Activated T-helper 2 cell treated with anti-CD3 and anti-CD28 coated beads, Interferon-gamma antibody, Interleukin-2, Interleukin-4, amounts not matched to agents 10 μg/mL and 5 μg/mL and 100 μg/mL, durations not matched to agents 14 hours and 24 hours and 36 hours (primary cell): ENCODE measurements at regions not wholly inside any gene's neighbourhood (a gene's known extent, or its start where the extent isn't known, plus 50 kb on each side); places are given as distances from the start of the nearest gene placed in this dataset.

Experiments
- DNase-seq: peaks from one replicate; pipeline ENCODE4 v3.0.0; 2021; ENCODE audit warnings: low spot score
- H3K27ac Mint-ChIP-seq: one replicate; pipeline ENCODE4 v1.8.0; 2021; ENCODE audit warnings: mixed read lengths
- H3K27me3 Mint-ChIP-seq: one replicate; pipeline ENCODE4 v1.8.0; 2021; ENCODE audit warnings: low read depth, mixed read lengths
- H3K36me3 Mint-ChIP-seq: one replicate; pipeline ENCODE4 v1.8.0; 2021; ENCODE audit warnings: low read depth, mixed read lengths
- H3K4me1 Mint-ChIP-seq: one replicate; pipeline ENCODE4 v1.8.0; 2021; ENCODE audit warnings: low read depth, mixed read lengths
- H3K4me3 Mint-ChIP-seq: one replicate; pipeline ENCODE4 v1.8.0; 2021; ENCODE audit warnings: low read depth, mild to moderate bottlenecking, moderate library complexity, mixed read lengths
- H3K9me3 Mint-ChIP-seq: one replicate; pipeline ENCODE4 v1.8.0; 2021; ENCODE audit warnings: mixed read lengths
- intact Hi-C: fragments of 100-400 bp; cut with micrococcal nuclease; formaldehyde crosslinking; loops from one replicate; pipeline ENCODE4 v1.15.1; 2023

DNA sequence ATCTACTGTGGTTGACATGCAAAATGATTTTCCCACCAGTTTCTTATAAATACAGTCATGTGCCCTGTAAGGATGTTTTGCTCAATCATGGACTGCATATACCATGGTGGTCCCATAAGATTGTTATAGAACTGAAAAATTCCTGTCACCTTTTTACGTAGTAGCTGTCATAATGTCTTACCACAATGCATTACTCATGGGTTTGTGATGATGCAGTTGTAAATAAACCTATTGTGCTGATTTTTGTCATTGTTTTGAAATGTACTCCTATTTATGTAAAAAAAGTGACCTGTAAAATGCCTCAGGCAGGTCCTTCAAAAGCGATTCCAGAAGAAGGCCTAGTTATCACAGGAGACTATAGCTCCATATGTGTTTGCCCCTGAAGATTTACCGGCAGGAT, 695.4 kb upstream of the KIF2B start:
- Mint-ChIP-seq H3K4me3 (no peak overlapping the region), H3K4me1 (no peaks in the 10 kb centered on the region)

GRCh38 chr17:53122966-53123365, 699.8 kb upstream of the KIF2B start:
- no peaks in the 10 kb centered on the region for H3K27me3 Mint-ChIP-seq
- no peaks in the 10 kb centered on the region for H3K36me3 Mint-ChIP-seq
- intact Hi-C loops = no loop called here
- H3K9me3 Mint-ChIP-seq = peaks cover 3% of the 10 kb centered on the region
- no peak overlapping the region for H3K4me3 Mint-ChIP-seq
- DNase-seq = no peak
- no peaks in the 10 kb centered on the region for H3K4me1 Mint-ChIP-seq
- no peak overlapping the region for H3K27ac Mint-ChIP-seq

More for the DNA sequence above, 695.4 kb upstream of the KIF2B start:
- Mint-ChIP-seq H3K9me3 (peaks cover 10% of the 10 kb centered on the region), H3K36me3 (no peaks in the 10 kb centered on the region), H3K27ac (no peak overlapping the region), H3K27me3 (no peaks in the 10 kb centered on the region)
- intact Hi-C loops = no loop called here
- DNase-seq = no peak

DNA sequence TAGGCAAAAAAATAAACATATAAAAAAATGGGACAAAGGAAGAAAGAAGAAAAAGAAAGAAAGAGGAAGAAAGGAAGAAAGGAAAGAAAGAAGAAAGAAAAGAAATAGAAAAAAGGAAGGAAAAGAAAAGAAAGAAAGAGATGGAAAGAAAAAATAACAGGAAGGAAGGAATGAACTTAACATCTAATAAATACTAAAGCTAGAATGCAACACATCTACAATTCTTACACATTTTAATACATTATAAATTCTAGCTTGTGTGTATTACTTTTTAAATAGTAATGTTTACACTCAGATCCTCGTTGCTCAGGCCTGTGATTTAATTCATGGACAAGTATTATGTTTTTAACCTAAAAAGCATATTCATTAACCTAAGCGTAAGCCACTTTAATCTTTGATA, 703.0 kb upstream of the KIF2B start:
- intact Hi-C loops = no loop called here
- H3K27ac Mint-ChIP-seq = no peak overlapping the region
- no peaks in the 10 kb centered on the region for H3K36me3 Mint-ChIP-seq
- H3K4me1 Mint-ChIP-seq = no peaks in the 10 kb centered on the region
- DNase-seq = no peak
- peaks cover 25% of the 10 kb centered on the region for H3K9me3 Mint-ChIP-seq
- no peaks in the 10 kb centered on the region for H3K27me3 Mint-ChIP-seq
- no peak overlapping the region for H3K4me3 Mint-ChIP-seq

DNA sequence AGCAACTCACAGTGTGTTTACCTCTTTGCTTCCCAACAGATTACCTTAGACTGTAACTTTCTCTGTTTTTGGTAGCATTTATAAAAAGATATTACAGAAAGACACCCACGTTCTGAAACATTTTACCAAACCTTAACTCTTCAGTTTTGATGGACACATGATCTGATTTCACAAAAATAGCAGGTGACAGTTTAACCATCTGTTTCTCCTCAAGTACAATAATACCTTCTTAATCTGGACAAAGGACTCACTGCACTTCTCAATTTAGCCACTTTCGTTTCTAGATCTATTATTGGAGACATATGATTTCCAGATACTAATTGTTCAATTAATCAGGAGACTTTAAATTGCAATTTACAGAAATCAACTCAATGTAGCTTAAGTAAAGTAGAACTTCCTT, 703.8 kb upstream of the KIF2B start:
- Mint-ChIP-seq H3K27ac (no peak overlapping the region), H3K4me1 (no peaks in the 10 kb centered on the region), H3K27me3 (no peaks in the 10 kb centered on the region), H3K36me3 (no peaks in the 10 kb centered on the region), H3K4me3 (no peak overlapping the region), H3K9me3 (peaks cover 25% of the 10 kb centered on the region)
- intact Hi-C loops = no loop called here
- DNase-seq = no peak

DNA sequence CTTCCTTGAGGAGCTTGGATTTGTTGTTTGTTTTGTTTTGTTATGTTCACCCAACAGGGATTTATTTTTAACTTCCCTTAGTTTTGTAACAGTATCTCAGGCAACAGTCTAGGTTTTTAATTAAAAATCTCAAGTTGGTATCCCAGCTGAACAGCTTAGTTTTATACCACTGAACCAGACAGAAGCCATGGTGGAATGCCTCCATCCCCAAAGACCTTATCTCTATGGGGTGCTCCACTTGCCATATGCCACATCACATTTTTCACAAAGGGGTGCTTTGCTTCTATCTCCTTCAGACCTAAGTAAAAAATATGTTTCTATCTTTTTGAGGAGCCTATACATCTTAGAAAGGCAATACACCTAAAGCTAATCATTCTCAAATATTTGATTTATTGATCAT, 715.8 kb upstream of the KIF2B start:
- Mint-ChIP-seq H3K27ac (no peak overlapping the region), H3K9me3 (peaks cover 39% of the 10 kb centered on the region), H3K27me3 (no peaks in the 10 kb centered on the region), H3K4me1 (no peaks in the 10 kb centered on the region), H3K36me3 (no peaks in the 10 kb centered on the region), H3K4me3 (no peak overlapping the region)
- DNase-seq = no peak
- intact Hi-C loops = no loop called here

DNA sequence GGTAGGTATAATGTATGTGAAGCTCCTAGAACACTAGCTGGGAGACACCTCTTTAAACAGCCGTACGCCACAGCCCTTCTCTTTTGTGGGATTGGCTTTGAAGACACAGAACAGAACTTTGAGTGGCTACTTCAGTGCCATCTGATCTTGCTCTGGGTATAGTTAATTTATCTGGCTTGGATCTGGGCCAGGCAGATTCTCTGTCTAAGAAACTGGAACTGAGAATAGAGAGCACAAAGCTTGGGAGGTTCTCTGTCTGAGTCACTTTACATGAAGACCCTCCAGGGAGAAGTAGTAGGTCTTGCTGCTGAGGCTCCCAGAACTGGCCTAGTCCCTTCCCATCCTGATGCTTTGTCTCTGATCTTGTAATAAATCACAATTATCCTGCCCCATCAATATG, 721.0 kb upstream of the KIF2B start:
- Mint-ChIP-seq H3K9me3 (peaks cover 46% of the 10 kb centered on the region), H3K27ac (no peak overlapping the region), H3K4me1 (no peaks in the 10 kb centered on the region), H3K36me3 (no peaks in the 10 kb centered on the region), H3K4me3 (no peak overlapping the region), H3K27me3 (no peaks in the 10 kb centered on the region)
- intact Hi-C loops = no loop called here
- no peak for DNase-seq

DNA sequence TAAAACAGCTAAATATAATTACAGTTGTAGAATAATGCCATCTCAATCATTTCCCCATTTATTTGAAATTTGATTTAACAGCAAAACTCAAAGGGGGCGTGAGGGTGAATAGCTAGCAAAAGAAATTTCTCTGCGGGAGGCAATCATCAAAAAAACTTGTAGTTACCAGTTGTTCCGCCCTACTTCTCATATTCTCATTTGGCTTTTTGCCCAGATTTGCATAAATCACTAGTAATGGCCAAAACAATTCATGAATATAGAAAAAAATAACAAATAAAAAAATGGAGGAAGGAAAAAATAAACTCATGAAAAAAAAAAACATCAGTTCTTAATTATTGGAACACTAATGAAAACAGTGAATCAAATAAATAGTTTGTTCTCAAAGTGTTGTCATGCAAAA, 722.6 kb upstream of the KIF2B start:
- intact Hi-C loops = no loop called here
- no peak overlapping the region for H3K27ac Mint-ChIP-seq
- no peak for DNase-seq

GRCh38 chr17:53093391-53093790, 729.3 kb upstream of the KIF2B start:
- H3K4me1 Mint-ChIP-seq = no peaks in the 10 kb centered on the region
- no peaks in the 10 kb centered on the region for H3K27me3 Mint-ChIP-seq
- H3K27ac Mint-ChIP-seq = no peak overlapping the region
- no peak for DNase-seq
- no peaks in the 10 kb centered on the region for H3K36me3 Mint-ChIP-seq
- no peak overlapping the region for H3K4me3 Mint-ChIP-seq
- peaks cover 35% of the 10 kb centered on the region for H3K9me3 Mint-ChIP-seq
- intact Hi-C loops = no loop called here

More for the DNA sequence above, 722.6 kb upstream of the KIF2B start:
- H3K36me3 Mint-ChIP-seq = no peaks in the 10 kb centered on the region
- H3K4me1 Mint-ChIP-seq = no peaks in the 10 kb centered on the region
- H3K27me3 Mint-ChIP-seq = no peaks in the 10 kb centered on the region
- no peak overlapping the region for H3K4me3 Mint-ChIP-seq
- peaks cover 53% of the 10 kb centered on the region for H3K9me3 Mint-ChIP-seq

GRCh38 chr17:53092072-53092471, 730.7 kb upstream of the KIF2B start:
- Mint-ChIP-seq H3K27ac (no peak overlapping the region), H3K27me3 (no peaks in the 10 kb centered on the region), H3K9me3 (peaks cover 30% of the 10 kb centered on the region)

GRCh38 chr17:53090770-53091169, 732.0 kb upstream of the KIF2B start:
- no peak for DNase-seq
- Mint-ChIP-seq H3K4me3 (no peak overlapping the region), H3K27me3 (no peaks in the 10 kb centered on the region), H3K9me3 (peaks cover 29% of the 10 kb centered on the region), H3K4me1 (no peaks in the 10 kb centered on the region), H3K27ac (no peak overlapping the region), H3K36me3 (no peaks in the 10 kb centered on the region)
- intact Hi-C loops = no loop called here

More at GRCh38 chr17:53092072-53092471, 730.7 kb upstream of the KIF2B start:
- no peaks in the 10 kb centered on the region for H3K36me3 Mint-ChIP-seq
- no peak overlapping the region for H3K4me3 Mint-ChIP-seq
- no peak for DNase-seq
- intact Hi-C loops = no loop called here
- no peaks in the 10 kb centered on the region for H3K4me1 Mint-ChIP-seq

DNA sequence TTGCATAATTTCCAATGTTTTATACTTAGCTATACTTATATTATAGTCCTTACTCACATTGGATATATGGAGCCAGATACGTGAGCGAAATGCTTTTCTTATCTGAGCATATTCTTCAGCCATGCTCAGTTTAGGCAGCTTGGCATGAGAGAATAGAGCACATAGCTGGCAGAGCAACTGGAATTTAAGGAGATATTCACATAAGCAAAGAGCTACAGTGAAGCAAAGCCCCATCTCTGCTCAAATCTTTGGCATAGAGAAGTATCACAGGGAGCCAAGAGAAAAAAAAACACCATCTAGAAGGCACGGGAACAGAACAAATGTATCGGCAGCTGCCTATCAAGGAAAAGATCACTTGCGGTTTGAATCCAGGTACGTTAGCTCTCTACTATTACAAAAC, 734.2 kb upstream of the KIF2B start:
- intact Hi-C loops = no loop called here
- Mint-ChIP-seq H3K4me1 (no peaks in the 10 kb centered on the region), H3K9me3 (peaks cover 21% of the 10 kb centered on the region), H3K27me3 (no peaks in the 10 kb centered on the region), H3K4me3 (no peak overlapping the region), H3K36me3 (no peaks in the 10 kb centered on the region), H3K27ac (no peak overlapping the region)
- DNase-seq = no peak

- Mint-ChIP-seq H3K9me3 (peaks cover 76% of the 10 kb centered on the region), H3K27me3 (no peaks in the 10 kb centered on the region), H3K36me3 (no peaks in the 10 kb centered on the region), H3K4me3 (no peak overlapping the region), H3K27ac (no peak overlapping the region), H3K4me1 (no peaks in the 10 kb centered on the region)
- no peak for DNase-seq
- intact Hi-C loops = no loop called here
These were observed 761.3 kb upstream of the KIF2B start for GRCh38 chr17:53061446-53061845.

- H3K4me1 Mint-ChIP-seq = no peaks in the 10 kb centered on the region
- intact Hi-C loops = no loop called here
These were observed 764.7 kb upstream of the KIF2B start for GRCh38 chr17:53058031-53058430.

DNA sequence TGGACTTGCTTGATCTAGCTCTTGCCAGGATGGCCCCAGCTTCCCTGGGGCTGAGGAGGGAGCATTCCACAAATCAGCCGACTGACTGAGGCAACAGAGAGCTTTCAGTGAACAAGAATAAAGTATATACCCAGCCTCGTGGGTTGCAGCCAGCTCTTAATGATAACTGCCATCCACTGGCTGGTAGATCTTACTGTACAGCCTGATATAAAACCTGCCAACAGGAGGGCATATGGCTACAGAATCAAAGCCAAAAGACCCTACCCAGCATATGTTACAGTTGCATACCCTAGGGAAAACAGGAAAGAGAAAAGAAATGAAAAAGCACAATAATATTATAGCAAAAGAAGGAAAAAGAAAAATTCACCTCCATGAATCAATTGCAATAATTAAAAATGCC, 775.9 kb upstream of the KIF2B start:
- Mint-ChIP-seq H3K4me1 (no peaks in the 10 kb centered on the region), H3K27ac (no peak overlapping the region), H3K4me3 (no peak overlapping the region), H3K36me3 (no peaks in the 10 kb centered on the region), H3K9me3 (peaks cover 37% of the 10 kb centered on the region), H3K27me3 (no peaks in the 10 kb centered on the region)
- no peak for DNase-seq
- intact Hi-C loops = no loop called here

More at GRCh38 chr17:53058031-53058430, 764.7 kb upstream of the KIF2B start:
- Mint-ChIP-seq H3K9me3 (peaks cover 64% of the 10 kb centered on the region), H3K36me3 (no peaks in the 10 kb centered on the region), H3K4me3 (no peak overlapping the region), H3K27ac (no peak overlapping the region), H3K27me3 (no peaks in the 10 kb centered on the region)
- DNase-seq = no peak
